HG03064 (cell line): ENCODE measurements at regions not wholly inside any gene's neighbourhood (a gene's known extent, or its start where the extent isn't known, plus 50 kb on each side); places are given as distances from the start of the nearest gene placed in this dataset.
A peak's percentile ranks its signal among the peaks of the same experiment; 100 is the strongest.
"Not testable (repeated sequence)": the region's sequence is repeated elsewhere in the genome, so short reads cannot be mapped to it uniquely, and the experiment has no call there.

Experiments
- ATAC-seq: cut with Tn5 transposase; IDR thresholded peaks from one replicate; pipeline ENCODE4 v1.9.1; 2021; ENCODE audit warnings: low read depth; ENCODE audit not compliant: unreplicated experiment

GRCh38 chr2:188032786-188033185 is 258.9 kb upstream of the GULP1 start:
- no peak for ATAC-seq

GRCh38 chr2:188033240-188033639 is 258.4 kb upstream of the GULP1 start:
- ATAC-seq = not testable (repeated sequence)

GRCh38 chr2:188034102-188034501 is 257.6 kb upstream of the GULP1 start:
- not testable (repeated sequence) for ATAC-seq

- not testable (repeated sequence) for ATAC-seq
Measured at GRCh38 chr2:188035377-188035776, 256.3 kb upstream of the GULP1 start.

GRCh38 chr2:188036786-188037185 is 254.9 kb upstream of the GULP1 start:
- ATAC-seq = not testable (repeated sequence)

GRCh38 chr2:188039307-188039706 is 252.4 kb upstream of the GULP1 start:
- ATAC-seq = no peak

- ATAC-seq = no peak
Measured at GRCh38 chr2:188042412-188042811, 249.3 kb upstream of the GULP1 start.

GRCh38 chr2:188045016-188045415 is 246.7 kb upstream of the GULP1 start:
- no peak for ATAC-seq

GRCh38 chr2:188046437-188046836 is 245.2 kb upstream of the GULP1 start:
- ATAC-seq = no peak

- ATAC-seq = no peak
Measured at GRCh38 chr2:188047735-188048134, 243.9 kb upstream of the GULP1 start.

GRCh38 chr2:188050726-188051125 is 240.9 kb upstream of the GULP1 start:
- ATAC-seq = no peak

GRCh38 chr2:188051706-188052105 is 240.0 kb upstream of the GULP1 start:
- no peak for ATAC-seq

- no peak for ATAC-seq
Measured at GRCh38 chr2:188065386-188065785, 226.3 kb upstream of the GULP1 start.

- ATAC-seq = no peak
Measured at GRCh38 chr2:188068093-188068492, 223.6 kb upstream of the GULP1 start.

GRCh38 chr2:188076149-188077056 is 215.3 kb upstream of the GULP1 start:
- ATAC-seq = peak; percentile 83

- ATAC-seq = no peak
Measured at GRCh38 chr2:188077757-188078156, 213.9 kb upstream of the GULP1 start.

- ATAC-seq = no peak
Measured at GRCh38 chr2:188078534-188078933, 213.1 kb upstream of the GULP1 start.

GRCh38 chr2:188079196-188079595 is 212.5 kb upstream of the GULP1 start:
- ATAC-seq = no peak

GRCh38 chr2:188085421-188085820 is 206.3 kb upstream of the GULP1 start:
- no peak for ATAC-seq

GRCh38 chr2:188089901-188090300 is 201.8 kb upstream of the GULP1 start:
- no peak for ATAC-seq

- ATAC-seq = no peak
Measured at GRCh38 chr2:188091220-188091619, 200.5 kb upstream of the GULP1 start.

- ATAC-seq = no peak
Measured at GRCh38 chr2:188092734-188093133, 198.9 kb upstream of the GULP1 start.
